GM12878 (cell line): ENCODE measurements at regions not wholly inside any gene's neighbourhood (a gene's known extent, or its start where the extent isn't known, plus 50 kb on each side); places are given as distances from the start of the nearest gene placed in this dataset.

ENCODE experiments used
- ATAC-seq: fragments of 200-7000 bp; cut with Tn5 transposase; 3 replicates; pipeline ENCODE4 v1.9.1; 2020; ENCODE audit warnings: mild to moderate bottlenecking, moderate library complexity
- BruUV-seq: library from RNA; stranded (reverse); fragments of 400-500 nt; replicated peaks from 2 replicates; lab custom pipeline; 2021; lab: Mats Ljungman, UMichigan
- CTCF ChIA-PET: fragments of 300-600 bp; sonication (Branson Sonifier 250); formaldehyde crosslinking; extraction: SDS; loops from one replicate; lab custom pipeline; 2021; ENCODE audit warnings: inconsistent platforms; lab: Yijun Ruan, JAX
- POLR2A ChIA-PET: fragments of 350-600 bp; formaldehyde crosslinking; extraction: SDS; loops from one replicate; lab custom pipeline; 2021; ENCODE audit warnings: inconsistent platforms; lab: Charles Lee
- RAD21 ChIA-PET: fragments of 300-600 bp; sonication (Branson Sonifier 250); formaldehyde crosslinking; loops from one replicate; lab custom pipeline; 2023; ENCODE audit warnings: antibody characterized with exemption; ENCODE audit not compliant: unreplicated experiment; lab: Charles Lee
- SMC1A ChIA-PET: fragments of 300-600 bp; sonication (Branson Sonifier 250); formaldehyde crosslinking; loops from one replicate; lab custom pipeline; 2023; ENCODE audit not compliant: unreplicated experiment, uncharacterized antibody; lab: Charles Lee
- DNase-seq: peaks from one replicate; pipeline ENCODE4 v3.0.0-alpha.2; 2011; ENCODE audit warnings: low read depth, low spot score
- FAIRE-seq: peaks from 3 replicates; lab custom pipeline; 2011; peaks lifted over from hg19 to GRCh38; lab: Jason Lieb, UNC
- H2AFZ ChIP-seq: 2 replicates; pipeline ENCODE4 v1.6.0; 2011; ENCODE audit warnings: low read depth, low read length, control low read depth; ENCODE audit not compliant: control insufficient read depth
- H3K27ac ChIP-seq: 2 replicates; pipeline ENCODE4 v1.5.1; 2011; ENCODE audit warnings: control low read depth; ENCODE audit not compliant: control insufficient read depth, insufficient read depth
- H3K27me3 ChIP-seq, 2 experiments: replicated peaks in 1 of 2; 2 replicates each; pipeline versions ENCODE4 v1.6.0 to v1.6.1; 2011; ENCODE audit warnings: low read length in 1 of 2; ENCODE audit not compliant: control insufficient read depth in 2 of 2, insufficient read depth in 2 of 2
- H3K36me3 ChIP-seq, 2 experiments: 2 replicates each; pipeline ENCODE4 v1.5.1; 2011; ENCODE audit warnings: low read length in 1 of 2; ENCODE audit not compliant: control insufficient read depth in 2 of 2, insufficient read depth in 2 of 2
- H3K4me1 ChIP-seq: 2 replicates; pipeline ENCODE4 v1.6.1; 2011; ENCODE audit warnings: mild to moderate bottlenecking, low read length, moderate library complexity, mixed read lengths; ENCODE audit not compliant: control insufficient read depth, insufficient read depth
- H3K4me2 ChIP-seq: 2 replicates; pipeline ENCODE4 v1.6.0; 2011; ENCODE audit warnings: control low read depth; ENCODE audit not compliant: control insufficient read depth, insufficient read depth
- H3K4me3 ChIP-seq: fragments of 200-600 bp; sonication (generic); 2 replicates; pipeline ENCODE4 v1.5.1; 2016
- H3K79me2 ChIP-seq: 2 replicates; pipeline ENCODE4 v1.6.0; 2011; ENCODE audit warnings: low read length; ENCODE audit not compliant: control insufficient read depth, insufficient read depth
- H3K9ac ChIP-seq: 2 replicates; pipeline ENCODE4 v1.8.0; 2011; ENCODE audit warnings: low read length, control low read depth, mixed read lengths; ENCODE audit not compliant: control insufficient read depth, insufficient read depth
- H3K9me3 ChIP-seq: replicated peaks from 3 replicates; pipeline ENCODE4 v1.5.1; 2011; ENCODE audit warnings: mild to moderate bottlenecking, low read length; ENCODE audit not compliant: control insufficient read depth, insufficient read depth
- H4K20me1 ChIP-seq: 2 replicates; pipeline ENCODE4 v1.6.0; 2011; ENCODE audit not compliant: control insufficient read depth, insufficient read depth
- BRCA1 ChIP-seq: IDR thresholded peaks from 2 replicates; pipeline ENCODE4 v1.6.1; 2011; ENCODE audit warnings: low read depth, low read length, improper control_type of control experiment
- FOS ChIP-seq: IDR thresholded peaks from 3 replicates; pipeline ENCODE4 v1.6.1; 2011; ENCODE audit warnings: borderline replicate concordance; ENCODE audit not compliant: insufficient read length; ENCODE audit errors: extremely low read depth
- HDGF ChIP-seq: fragments of 450-650 bp; IDR thresholded peaks from 2 replicates; pipeline ENCODE4 v1.6.1; 2016; ENCODE audit warnings: antibody characterized with exemption
- NBN ChIP-seq: fragments of 450-650 bp; IDR thresholded peaks from 2 replicates; pipeline ENCODE4 v1.6.1; 2016
- NR2C1 ChIP-seq: fragments of 450-650 bp; IDR thresholded peaks from 2 replicates; pipeline ENCODE4 v1.6.1; 2017; ENCODE audit warnings: antibody characterized with exemption, mild to moderate bottlenecking, moderate library complexity
- RELA ChIP-seq: fragments of 450-650 bp; IDR thresholded peaks from 2 replicates; pipeline ENCODE4 v1.8.0; 2014; ENCODE audit warnings: borderline replicate concordance; ENCODE audit not compliant: partially characterized antibody
- SPI1 ChIP-seq: IDR thresholded peaks from 2 replicates; pipeline ENCODE4 v1.6.1; 2011; ENCODE audit warnings: low read depth, mild to moderate bottlenecking, low read length, moderate library complexity, borderline replicate concordance; ENCODE audit not compliant: insufficient read depth
- YBX1 ChIP-seq: fragments of 450-650 bp; IDR thresholded peaks from 2 replicates; pipeline ENCODE4 v1.6.1; 2016; ENCODE audit warnings: antibody characterized with exemption
- ZBTB40 ChIP-seq: fragments of 450-650 bp; IDR thresholded peaks from 2 replicates; pipeline ENCODE4 v1.6.1; 2016; ENCODE audit warnings: mild to moderate bottlenecking, moderate library complexity, borderline replicate concordance
- ZNF622 ChIP-seq: fragments of 450-650 bp; IDR thresholded peaks from 2 replicates; pipeline ENCODE4 v1.6.1; 2017; ENCODE audit warnings: mild to moderate bottlenecking, inconsistent platforms
- WGBS: methylation state at CpG from one replicate; pipeline ENCODE4 v1.1.6; 2016; ENCODE audit warnings: low lambda C conversion rate; ENCODE audit not compliant: insufficient replicate concordance, insufficient coverage; ENCODE audit errors: missing lambda C conversion rate; 5-methylcytosine and 5-hydroxymethylcytosine counted together
- in situ Hi-C: fragments of 300-500 bp; cut with MboI; formaldehyde crosslinking; loops from 9 replicates; pipeline ENCODE4 v1.14.3; 2018; ENCODE audit warnings: mixed read lengths
- intact Hi-C: fragments of 100-400 bp; cut with micrococcal nuclease; formaldehyde crosslinking; loops from one replicate; pipeline ENCODE4 v1.14.2; 2022; ENCODE audit not compliant: unreplicated experiment

GRCh38 chr7:98565103-98565502, 52.0 kb upstream of the NPTX2 start:
- H3K9me3 ChIP-seq, result no peaks in the 10 kb centered on the region; the same call in 2 of the 3 replicates
- no peak overlapping the region for H3K4me3 ChIP-seq
- ChIA-PET SMC1A (no interaction called here), POLR2A (no interaction called here), RAD21 (no interaction called here), CTCF (no interaction called here)
- BruUV-seq, result no TSS peak
- DNase-seq, result no peak
- H2AFZ ChIP-seq, result no peak overlapping the region
- FAIRE-seq, result no peak
- H3K27ac ChIP-seq, result no peak overlapping the region
- H3K4me2 ChIP-seq, result no peak overlapping the region
- intact Hi-C loops, result no loop called here
- in situ Hi-C loops, result no loop called here
- no peak for ATAC-seq
- no peaks in the 10 kb centered on the region; a peak in 1 of 4 replicates for H3K27me3 ChIP-seq
- no peak overlapping the region for H3K9ac ChIP-seq
- 31% methylated on average over 3 of the region's 3 CpGs for WGBS
- TF ChIP-seq SPI1 (no peak), ZNF622 (no peak), FOS (no peak), NR2C1 (no peak), RELA (no peak), ZBTB40 (no peak), BRCA1 (no peak), HDGF (no peak), NBN (no peak), YBX1 (no peak)
- no peaks in the 10 kb centered on the region for H3K36me3 ChIP-seq
- no peaks in the 10 kb centered on the region for H4K20me1 ChIP-seq
- H3K4me1 ChIP-seq, result no peaks in the 10 kb centered on the region
- H3K79me2 ChIP-seq, result no peaks in the 10 kb centered on the region
